H9 (cell line): ENCODE measurements at regions not wholly inside any gene's neighbourhood (a gene's known extent, or its start where the extent isn't known, plus 50 kb on each side); places are given as distances from the start of the nearest gene placed in this dataset.

Experiments
- DNase-seq: peaks from one replicate; pipeline ENCODE4 v3.0.0-alpha.2; 2017
- H2AFZ ChIP-seq: one replicate; pipeline ENCODE4 v1.6.1; 2013; ENCODE audit warnings: mild to moderate bottlenecking, low read length, control low read depth, moderate library complexity
- H2AK5ac ChIP-seq: 2 replicates; pipeline ENCODE4 v1.6.1; 2013; ENCODE audit warnings: low read length, control low read depth, mixed read lengths; ENCODE audit not compliant: insufficient read length
- H2BK120ac ChIP-seq: one replicate; pipeline ENCODE4 v1.6.1; 2013; ENCODE audit warnings: low read depth, mild to moderate bottlenecking, low read length, control low read depth, inconsistent platforms; ENCODE audit not compliant: poor library complexity, severe bottlenecking
- H2BK12ac ChIP-seq: 2 replicates; pipeline ENCODE4 v1.6.1; 2013; ENCODE audit warnings: low read length, control low read depth, mixed read lengths, low read depth; ENCODE audit not compliant: insufficient read length
- H2BK15ac ChIP-seq: 2 replicates; pipeline ENCODE4 v1.6.1; 2013; ENCODE audit warnings: low read depth, low read length, control low read depth
- H2BK20ac ChIP-seq: one replicate; pipeline ENCODE4 v1.6.1; 2013; ENCODE audit warnings: low read depth, mild to moderate bottlenecking, low read length, control low read depth, inconsistent platforms; ENCODE audit not compliant: poor library complexity, severe bottlenecking
- H2BK5ac ChIP-seq: 2 replicates; pipeline ENCODE4 v1.6.1; 2013; ENCODE audit warnings: low read length, control low read depth, mixed read lengths; ENCODE audit not compliant: insufficient read length
- H3K14ac ChIP-seq: 2 replicates; pipeline ENCODE4 v1.6.1; 2013; ENCODE audit warnings: low read length, control low read depth; ENCODE audit not compliant: insufficient read depth
- H3K18ac ChIP-seq: 2 replicates; pipeline ENCODE4 v1.6.1; 2013; ENCODE audit warnings: low read depth, mild to moderate bottlenecking, mixed read lengths, low read length, control low read depth; ENCODE audit not compliant: insufficient read length
- H3K23ac ChIP-seq: 2 replicates; pipeline ENCODE4 v1.6.1; 2013; ENCODE audit warnings: low read length, control low read depth, mixed read lengths, low read depth; ENCODE audit not compliant: insufficient read length
- H3K23me2 ChIP-seq: 2 replicates; pipeline ENCODE4 v1.6.1; 2013; ENCODE audit warnings: low read depth, mild to moderate bottlenecking, mixed read lengths, low read length, control low read depth; ENCODE audit not compliant: insufficient read length, poor library complexity, severe bottlenecking
- H3K27ac ChIP-seq: 2 replicates; pipeline ENCODE4 v1.5.1; 2013; ENCODE audit warnings: low read length, control low read depth, mixed read lengths, low read depth; ENCODE audit not compliant: insufficient read length
- H3K27me3 ChIP-seq: 2 replicates; pipeline ENCODE4 v1.6.1; 2013; ENCODE audit warnings: low read length, control low read depth, inconsistent platforms; ENCODE audit not compliant: insufficient read depth
- H3K4ac ChIP-seq: 2 replicates; pipeline ENCODE4 v1.6.1; 2013; ENCODE audit warnings: low read depth, mild to moderate bottlenecking, control low read depth, inconsistent platforms, low read length, moderate library complexity
- H3K4me1 ChIP-seq: 2 replicates; pipeline ENCODE4 v1.6.1; 2013; ENCODE audit warnings: low read length, control low read depth, inconsistent platforms; ENCODE audit not compliant: insufficient read depth
- H3K4me2 ChIP-seq: 2 replicates; pipeline ENCODE4 v1.6.1; 2013; ENCODE audit warnings: low read length, control low read depth, mixed read lengths; ENCODE audit not compliant: insufficient read length, insufficient read depth
- H3K56ac ChIP-seq: 2 replicates; pipeline ENCODE4 v1.6.1; 2013; ENCODE audit warnings: low read depth, mild to moderate bottlenecking, mixed read lengths, low read length, control low read depth; ENCODE audit not compliant: insufficient read length
- H3K79me1 ChIP-seq: 2 replicates; pipeline ENCODE4 v1.6.1; 2013; ENCODE audit warnings: low read depth, mild to moderate bottlenecking, moderate library complexity, low read length, control low read depth, inconsistent platforms; ENCODE audit not compliant: insufficient read depth, poor library complexity, severe bottlenecking
- H3K79me2 ChIP-seq: 2 replicates; pipeline ENCODE4 v1.6.1; 2013; ENCODE audit warnings: low read length, control low read depth, inconsistent platforms; ENCODE audit not compliant: insufficient read depth
- H3K9ac ChIP-seq: 2 replicates; pipeline ENCODE4 v1.6.1; 2013; ENCODE audit warnings: low read length, control low read depth, mixed read lengths; ENCODE audit not compliant: insufficient read length; ENCODE audit errors: extremely low read depth
- H3K9me3 ChIP-seq: one replicate; pipeline ENCODE4 v1.6.1; 2013; ENCODE audit warnings: low read depth, low read length, inconsistent platforms; ENCODE audit not compliant: control insufficient read depth
- H3T11ph ChIP-seq: one replicate; pipeline ENCODE4 v1.6.1; 2013; ENCODE audit warnings: mild to moderate bottlenecking, low read length, control low read depth, inconsistent platforms
- H4K20me1 ChIP-seq: one replicate; pipeline ENCODE4 v1.6.1; 2013; ENCODE audit not compliant: control insufficient read depth, insufficient read length, insufficient read depth
- H4K5ac ChIP-seq: 2 replicates; pipeline ENCODE4 v1.6.1; 2013; ENCODE audit warnings: low read depth, mild to moderate bottlenecking, mixed read lengths, low read length, control low read depth; ENCODE audit not compliant: insufficient read length
- H4K8ac ChIP-seq: replicated peaks from 2 replicates; pipeline ENCODE4 v1.6.1; 2013; ENCODE audit warnings: low read length, control low read depth, mixed read lengths, low read depth; ENCODE audit not compliant: insufficient read length
- H4K91ac ChIP-seq: 2 replicates; pipeline ENCODE4 v1.6.1; 2013; ENCODE audit warnings: low read depth, mild to moderate bottlenecking, moderate library complexity, mixed read lengths, low read length, control low read depth; ENCODE audit not compliant: insufficient read length
- H3K27ac Mint-ChIP-seq, 3 experiments: 2 replicates in 2 of 3; 3 replicates in 1 of 3; pipeline ENCODE4 v1.8.0; 2020 to 2021; ENCODE audit warnings: mixed read lengths in 3 of 3, mild to moderate bottlenecking in 1 of 3, moderate library complexity in 1 of 3
- H3K27me3 Mint-ChIP-seq: 2 replicates; pipeline ENCODE4 v1.8.0; 2021; ENCODE audit warnings: low read depth, mild to moderate bottlenecking, moderate library complexity, mixed read lengths
- H3K36me3 Mint-ChIP-seq, 3 experiments: 2 replicates in 2 of 3; 3 replicates in 1 of 3; pipeline ENCODE4 v1.8.0; 2020 to 2021; ENCODE audit warnings: low read depth in 3 of 3, mixed read lengths in 3 of 3; ENCODE audit not compliant: insufficient read depth in 1 of 3
- H3K4me1 Mint-ChIP-seq, 2 experiments: 2 replicates each; pipeline ENCODE4 v1.8.0; 2020; ENCODE audit warnings: mixed read lengths in 2 of 2
- H3K4me3 Mint-ChIP-seq, 2 experiments: 2 replicates in 1 of 2; 3 replicates in 1 of 2; pipeline ENCODE4 v1.8.0; 2020 to 2021; ENCODE audit warnings: mild to moderate bottlenecking in 2 of 2, mixed read lengths in 2 of 2, moderate library complexity in 1 of 2
- H3K9me3 Mint-ChIP-seq, 2 experiments: 2 replicates in 1 of 2; 3 replicates in 1 of 2; pipeline ENCODE4 v1.8.0; 2020; ENCODE audit warnings: mild to moderate bottlenecking in 2 of 2, mixed read lengths in 2 of 2, moderate library complexity in 1 of 2
- WGBS: extraction: QIAGEN DNeasy Blood & Tissue Kit; methylation state at CpG from one replicate; pipeline ENCODE4 v1.1.7; 2013; ENCODE audit warnings: missing lambda C conversion rate, low lambda C conversion rate, mixed read lengths; ENCODE audit not compliant: insufficient read length; ENCODE audit errors: extremely low coverage; 5-methylcytosine and 5-hydroxymethylcytosine counted together
- TF ChIP-seq, protein P1 (sequence below): fragments of 200-600 bp; sonication (generic); conservative IDR thresholded peaks from 3 replicates; pipeline ENCODE4 v1.8.0; 2021; ENCODE audit warnings: antibody characterized with exemption, mild to moderate bottlenecking

- WGBS, result no CpG with 5 or more reads among the region's 1 CpG
Observed at GRCh38 chr15:26280281-26280680, 417.2 kb upstream of the ATP10A start.

More at GRCh38 chr15:26280281-26280680, 417.2 kb upstream of the ATP10A start:
- no peak overlapping the region for H3K4ac ChIP-seq
- no peak overlapping the region for H3K27ac ChIP-seq
- H4K5ac ChIP-seq, result no peak overlapping the region
- no peaks in the 10 kb centered on the region for H3K27me3 ChIP-seq
- H3K27ac Mint-ChIP-seq, result no peak overlapping the region
- no peaks in the 10 kb centered on the region for H3K9me3 ChIP-seq
- H3K23ac ChIP-seq, result no peak overlapping the region
- H2BK120ac ChIP-seq, result no peak overlapping the region
- no peak overlapping the region for H2BK15ac ChIP-seq
- H3K23me2 ChIP-seq, result no peaks in the 10 kb centered on the region
- H2AFZ ChIP-seq, result no peak overlapping the region
- no peak overlapping the region for H3K4me3 Mint-ChIP-seq
- no peak overlapping the region for H2BK12ac ChIP-seq
- H3K9me3 Mint-ChIP-seq, result no peaks in the 10 kb centered on the region
- no peak overlapping the region for H2BK5ac ChIP-seq
- H3K79me2 ChIP-seq, result no peaks in the 10 kb centered on the region
- H3K4me1 Mint-ChIP-seq, result peaks cover 15 to 16% of the 10 kb centered on the region in 2 experiments
- H3K56ac ChIP-seq, result no peak overlapping the region
- TF ChIP-seq, protein P1, sequence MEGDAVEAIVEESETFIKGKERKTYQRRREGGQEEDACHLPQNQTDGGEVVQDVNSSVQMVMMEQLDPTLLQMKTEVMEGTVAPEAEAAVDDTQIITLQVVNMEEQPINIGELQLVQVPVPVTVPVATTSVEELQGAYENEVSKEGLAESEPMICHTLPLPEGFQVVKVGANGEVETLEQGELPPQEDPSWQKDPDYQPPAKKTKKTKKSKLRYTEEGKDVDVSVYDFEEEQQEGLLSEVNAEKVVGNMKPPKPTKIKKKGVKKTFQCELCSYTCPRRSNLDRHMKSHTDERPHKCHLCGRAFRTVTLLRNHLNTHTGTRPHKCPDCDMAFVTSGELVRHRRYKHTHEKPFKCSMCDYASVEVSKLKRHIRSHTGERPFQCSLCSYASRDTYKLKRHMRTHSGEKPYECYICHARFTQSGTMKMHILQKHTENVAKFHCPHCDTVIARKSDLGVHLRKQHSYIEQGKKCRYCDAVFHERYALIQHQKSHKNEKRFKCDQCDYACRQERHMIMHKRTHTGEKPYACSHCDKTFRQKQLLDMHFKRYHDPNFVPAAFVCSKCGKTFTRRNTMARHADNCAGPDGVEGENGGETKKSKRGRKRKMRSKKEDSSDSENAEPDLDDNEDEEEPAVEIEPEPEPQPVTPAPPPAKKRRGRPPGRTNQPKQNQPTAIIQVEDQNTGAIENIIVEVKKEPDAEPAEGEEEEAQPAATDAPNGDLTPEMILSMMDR, result no peak
- H4K20me1 ChIP-seq, result no peaks in the 10 kb centered on the region
- H3K4me2 ChIP-seq, result no peak overlapping the region
- H3K4me1 ChIP-seq, result no peaks in the 10 kb centered on the region
- no peak overlapping the region for H2AK5ac ChIP-seq
- H3K79me1 ChIP-seq, result no peaks in the 10 kb centered on the region
- H4K8ac ChIP-seq, result no peak overlapping the region
- no peak overlapping the region for H3K18ac ChIP-seq
- 0 out of 7 replicates have a peak, but pooled peaks cover 0 to 2% (median 0%) of the 10 kb centered on the region in 3 experiments for H3K36me3 Mint-ChIP-seq
- H3K14ac ChIP-seq, result no peak overlapping the region
- H4K91ac ChIP-seq, result no peak overlapping the region
- H2BK20ac ChIP-seq, result no peak overlapping the region
- H3K27me3 Mint-ChIP-seq, result no peaks in the 10 kb centered on the region
- no peak overlapping the region for H3T11ph ChIP-seq
- H3K9ac ChIP-seq, result no peak overlapping the region
- DNase-seq, result no peak
